ENCODE measurements at regions not wholly inside any gene's neighbourhood (a gene's known extent, or its start where the extent isn't known, plus 50 kb on each side); places are given as distances from the start of the nearest gene placed in this dataset.
"Not testable (repeated sequence)": the region's sequence is repeated elsewhere in the genome, so short reads cannot be mapped to it uniquely, and the experiment has no call there.

DNA sequence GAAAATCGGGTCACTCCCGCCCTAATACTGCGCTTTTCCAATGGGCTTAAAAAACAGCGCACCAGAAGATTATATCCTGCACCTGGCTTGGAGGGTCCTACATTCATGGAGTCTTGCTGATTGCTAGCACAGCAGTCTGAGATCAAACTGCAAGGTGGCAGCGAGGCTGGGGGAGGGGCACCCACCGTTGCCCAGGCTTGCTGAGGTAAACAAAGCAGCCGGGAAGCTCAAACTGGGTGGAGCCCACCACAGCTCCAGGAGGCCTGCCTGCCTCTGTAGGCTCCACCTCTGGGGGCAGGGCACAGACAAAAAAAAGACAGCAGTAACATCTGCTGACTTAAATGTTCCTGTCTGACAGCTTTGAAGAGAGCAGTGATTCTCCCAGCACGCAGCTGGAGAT, 150.6 kb upstream of the ANKFN1 start:
- not testable (repeated sequence) for DNase-seq (ENCODE audit: low read depth, low spot score)

DNA sequence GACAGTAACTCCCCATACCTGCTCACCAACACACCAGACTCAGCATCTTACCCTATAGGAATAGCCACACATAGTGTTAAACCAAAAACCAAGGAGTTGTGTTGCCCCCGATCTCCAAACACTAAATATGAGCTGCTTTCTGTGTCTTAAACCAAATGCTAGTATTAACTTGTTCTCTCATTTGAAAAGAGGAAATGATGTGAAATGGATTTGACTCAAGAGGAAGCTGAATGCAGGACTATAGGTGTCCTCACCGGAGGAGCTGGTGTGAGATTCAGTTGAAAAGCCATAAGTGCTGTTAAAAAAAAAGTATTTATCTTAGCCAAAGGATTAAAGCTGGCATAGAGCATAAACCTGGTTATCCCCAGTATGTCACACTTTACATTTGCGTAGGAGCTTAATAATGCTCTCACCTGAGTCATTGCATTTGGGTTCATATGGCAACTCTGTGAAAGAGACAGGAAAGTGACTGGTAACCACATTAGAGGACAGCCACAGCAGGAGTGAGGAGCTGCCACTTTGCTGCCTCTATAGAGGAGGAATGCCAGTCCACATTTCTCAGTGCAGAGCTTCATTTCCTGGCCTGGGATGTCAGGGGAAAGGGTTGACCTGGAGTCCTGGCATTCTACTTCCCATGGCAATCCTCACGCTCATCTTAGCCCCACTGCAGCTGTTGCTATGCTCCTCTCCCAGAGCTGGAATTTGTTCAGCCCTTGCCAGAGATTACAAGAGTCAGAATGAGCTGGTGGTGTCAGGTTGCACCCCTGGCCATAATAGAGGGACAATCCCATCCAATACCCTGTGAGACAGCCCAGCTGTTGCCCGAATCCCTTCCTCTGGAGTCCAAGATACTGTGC, 143.3 kb upstream of the ANKFN1 start:
- DNase-seq (ENCODE audit: low read depth, low spot score): peak; percentile 28

DNA sequence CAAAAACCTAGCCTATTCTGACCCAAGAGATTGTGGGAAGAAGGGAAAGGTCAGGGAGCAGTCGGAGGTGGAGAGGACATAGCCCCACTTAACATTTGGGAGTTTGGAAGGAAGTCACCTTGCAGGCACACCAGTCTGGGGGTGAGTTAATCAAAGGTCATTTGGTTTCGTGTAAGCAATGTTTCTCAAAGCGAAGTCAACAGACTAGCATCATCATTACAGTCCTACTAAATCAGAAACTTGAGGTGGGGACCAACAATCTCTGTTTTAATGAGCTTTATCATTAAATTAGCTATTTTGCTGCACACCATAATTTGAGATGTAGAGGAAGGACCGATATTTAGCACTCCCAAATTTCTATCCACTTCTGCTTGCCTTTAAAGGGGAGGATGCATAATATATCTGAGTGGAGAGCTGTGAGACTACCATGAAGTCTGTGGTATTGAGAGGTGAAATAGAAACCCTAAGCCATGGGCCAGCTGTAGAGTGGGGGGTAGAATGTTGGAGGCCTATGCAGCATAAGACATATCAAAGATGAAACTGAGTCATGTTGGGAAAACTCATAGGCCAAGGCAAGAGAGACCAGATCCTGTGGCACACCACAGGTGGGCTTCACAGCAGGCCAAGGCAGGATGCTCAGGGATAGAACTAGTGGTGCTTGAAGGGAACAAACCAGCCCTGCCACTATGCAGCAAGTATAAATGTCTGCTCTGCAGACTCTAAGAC, 141.7 kb upstream of the ANKFN1 start:
- no peak for DNase-seq (ENCODE audit: low read depth, low spot score)

DNA sequence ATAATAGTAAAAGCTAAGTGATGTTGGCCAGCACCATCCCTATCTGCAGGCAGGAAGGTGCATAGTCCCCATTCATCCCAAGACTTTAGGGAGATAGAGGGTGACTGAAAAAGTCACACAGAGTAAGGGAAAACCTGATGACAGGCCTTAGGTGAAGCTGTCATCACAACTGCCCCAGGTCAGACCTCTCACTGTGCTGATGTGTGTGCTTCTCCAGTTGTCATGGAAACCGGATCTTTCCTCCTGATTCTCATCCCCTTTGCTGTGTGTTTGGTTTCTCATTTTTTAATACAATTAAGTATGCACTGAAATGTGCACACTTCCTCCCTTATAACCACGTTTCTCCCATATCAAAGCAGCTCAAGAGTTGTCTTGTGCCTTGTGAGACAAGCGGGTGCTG, 135.1 kb upstream of the ANKFN1 start:
- no peak for DNase-seq (ENCODE audit: low read depth, low spot score)

DNA sequence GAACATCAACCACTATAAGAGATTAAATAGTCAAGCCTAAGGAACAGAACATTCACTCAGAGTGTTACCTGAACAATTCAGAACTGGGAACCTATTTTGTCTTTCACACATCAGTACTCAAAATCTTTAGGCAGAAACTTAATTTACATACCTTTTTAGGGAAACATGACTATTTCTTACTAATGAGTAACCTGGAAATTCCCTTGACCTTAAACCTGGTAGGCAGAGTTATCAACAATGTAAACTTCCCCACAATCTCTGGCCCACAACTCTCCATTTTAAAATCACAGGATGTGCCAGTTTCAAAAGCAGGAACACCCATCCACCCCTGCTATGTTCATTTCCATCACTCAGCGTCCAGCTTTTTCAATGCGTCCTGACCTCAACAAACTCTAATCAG, 132.9 kb upstream of the ANKFN1 start:
- no peak for DNase-seq (ENCODE audit: low read depth, low spot score)

DNA sequence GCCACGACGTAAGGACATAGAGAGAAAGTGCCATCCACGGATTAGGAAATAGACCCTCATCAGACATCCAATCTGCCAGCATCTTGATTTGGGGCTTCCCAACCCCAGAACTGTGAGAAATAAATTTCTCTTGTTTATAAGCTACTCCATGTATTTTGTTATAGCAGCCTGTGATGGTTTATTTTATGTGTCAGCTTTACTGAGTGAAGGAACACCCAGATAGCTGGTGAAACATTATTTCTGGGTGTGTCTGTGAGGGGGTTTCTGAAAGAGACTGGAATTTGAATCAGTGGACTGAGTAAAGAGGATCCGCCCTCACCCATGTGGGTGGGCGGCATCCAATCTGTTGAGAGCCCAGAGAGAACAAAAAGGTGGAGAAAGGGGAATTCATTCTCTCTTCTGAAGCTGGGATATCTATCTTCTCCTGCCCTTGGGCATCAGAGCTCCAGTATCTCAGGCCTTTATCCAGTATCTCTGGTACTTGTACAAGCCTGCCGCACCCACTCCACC, 131.5 kb upstream of the ANKFN1 start:
- DNase-seq (ENCODE audit: low read depth, low spot score): no peak

DNA sequence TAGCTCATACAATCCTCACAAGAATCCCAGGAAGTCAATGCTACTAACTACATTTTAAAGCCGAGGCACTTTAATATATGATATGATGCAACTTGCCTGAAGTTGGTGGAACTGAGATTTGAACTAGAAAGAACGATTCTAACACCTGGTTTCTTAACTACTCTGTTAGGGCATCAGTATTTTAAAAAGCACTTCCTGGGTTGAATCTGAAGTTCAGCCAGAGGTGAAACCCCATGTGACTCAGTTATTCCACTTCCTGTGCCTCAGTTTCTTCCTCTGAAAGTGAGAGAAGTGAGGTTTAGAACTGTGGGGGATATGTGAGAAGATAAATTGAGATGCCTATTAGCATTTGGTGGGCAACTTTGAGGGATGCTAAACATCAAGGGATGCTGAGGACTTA, 129.4 kb upstream of the ANKFN1 start:
- no peak for DNase-seq (ENCODE audit: low read depth, low spot score)

DNA sequence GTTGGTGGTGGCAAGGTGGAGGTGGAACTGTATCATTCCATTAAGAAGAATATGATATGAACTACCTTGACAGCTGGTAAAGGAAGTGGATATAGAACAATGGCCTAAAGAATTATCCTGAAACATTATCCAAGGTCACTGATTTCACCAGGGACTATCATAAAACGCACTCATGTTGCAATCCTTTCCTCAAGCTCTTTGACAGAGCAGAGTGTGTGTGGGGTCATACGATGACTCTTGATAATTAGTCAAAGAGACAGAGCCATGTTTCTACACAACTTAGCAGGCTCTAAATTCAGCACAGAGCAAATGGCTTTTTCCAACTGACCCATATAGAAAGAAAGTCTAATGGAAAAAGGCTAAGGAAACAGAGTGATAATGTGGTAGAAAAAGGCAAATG, 126.4 kb upstream of the ANKFN1 start:
- no peak for DNase-seq (ENCODE audit: low read depth, low spot score)

DNA sequence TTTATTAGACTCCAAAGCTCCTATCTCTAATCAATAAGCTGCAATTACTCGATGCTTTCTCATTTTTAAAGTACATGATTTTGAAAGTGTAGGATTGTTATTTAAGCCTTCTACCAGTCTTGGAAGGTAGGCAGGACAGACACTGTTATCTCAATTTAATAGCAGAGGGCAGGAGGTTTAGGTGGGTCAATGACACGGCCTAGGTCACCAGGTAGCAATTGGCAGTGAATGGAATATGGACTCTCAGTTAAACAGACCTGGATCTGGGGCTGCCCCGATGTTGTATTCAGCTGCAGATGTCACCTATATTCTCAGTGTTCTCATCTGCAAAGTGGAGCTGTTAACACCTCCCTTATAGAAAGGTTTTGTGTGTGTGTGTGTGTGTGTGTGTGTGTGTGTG, 124.4 kb upstream of the ANKFN1 start:
- no peak for DNase-seq (ENCODE audit: low read depth, low spot score)

DNA sequence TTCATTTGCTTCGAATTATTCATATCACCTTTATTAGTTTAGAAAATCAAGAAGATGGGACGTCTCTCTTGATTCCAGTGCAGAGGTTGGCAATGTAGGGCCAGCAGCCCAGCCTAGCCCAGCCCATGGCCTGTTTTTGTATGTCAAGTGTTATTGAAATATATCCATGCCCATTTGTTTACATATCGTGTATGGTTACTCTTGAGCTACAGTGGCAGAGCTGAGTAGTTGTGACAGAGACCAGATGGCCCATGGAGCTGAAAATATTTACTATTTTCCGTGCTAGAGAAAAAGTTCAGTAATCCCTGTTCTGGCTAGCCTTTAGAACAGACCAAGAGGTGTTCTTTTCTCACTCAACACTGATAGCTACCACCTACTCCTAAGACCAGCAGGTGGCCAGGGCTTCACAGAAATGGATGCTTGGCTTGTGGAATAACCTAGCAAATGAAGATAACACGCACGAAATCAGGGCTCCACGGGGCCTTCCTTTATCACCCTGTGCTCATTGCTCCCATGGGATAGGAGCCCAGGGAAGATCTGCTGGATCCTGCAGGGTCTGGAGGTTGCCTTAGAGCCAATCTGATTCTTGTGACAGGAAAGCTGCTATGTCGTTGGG, 123.2 kb upstream of the ANKFN1 start:
- no peak for DNase-seq (ENCODE audit: low read depth, low spot score)

DNA sequence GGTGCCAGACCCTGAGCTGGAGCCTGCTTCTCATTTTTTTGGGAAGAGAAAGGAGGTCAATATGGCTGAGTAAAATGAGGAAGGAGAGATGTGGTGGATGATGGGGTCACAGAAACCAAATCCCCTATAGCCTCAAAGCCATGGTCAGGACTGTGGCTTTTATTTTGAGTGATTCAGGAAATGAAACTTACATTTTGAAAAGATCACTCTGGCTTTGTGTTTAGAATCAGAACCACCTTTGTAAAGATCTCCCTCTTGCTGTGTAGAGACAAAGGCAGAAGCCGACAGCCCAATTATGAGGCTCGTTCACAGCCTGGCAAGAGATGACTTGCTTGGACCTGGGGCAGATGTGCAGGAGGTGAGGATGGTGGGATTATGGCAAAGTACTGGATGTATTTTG, 121.6 kb upstream of the ANKFN1 start:
- DNase-seq (ENCODE audit: low read depth, low spot score): no peak

DNA sequence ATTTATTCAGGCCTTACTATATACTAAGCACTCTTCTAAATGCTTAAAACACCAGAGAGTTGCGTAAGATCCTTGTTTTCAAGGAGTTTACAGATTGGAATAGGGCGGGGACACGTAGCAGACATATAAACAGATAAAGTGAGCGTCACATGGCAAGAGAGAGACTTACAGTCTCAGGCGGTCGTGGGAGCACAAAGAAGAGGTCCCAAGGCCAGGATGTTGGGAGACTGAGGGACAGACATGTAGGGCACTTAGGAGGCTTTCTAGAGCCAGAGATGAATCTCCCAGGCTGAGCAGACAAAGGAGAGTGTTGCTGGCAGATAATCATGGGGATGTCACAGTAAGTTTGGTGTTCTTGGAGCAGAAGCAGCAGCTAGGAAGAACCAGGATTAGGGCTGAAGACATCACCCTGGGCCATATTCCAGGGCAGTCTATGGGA, 119.1 kb upstream of the ANKFN1 start:
- DNase-seq (ENCODE audit: low read depth, low spot score): no peak

DNA sequence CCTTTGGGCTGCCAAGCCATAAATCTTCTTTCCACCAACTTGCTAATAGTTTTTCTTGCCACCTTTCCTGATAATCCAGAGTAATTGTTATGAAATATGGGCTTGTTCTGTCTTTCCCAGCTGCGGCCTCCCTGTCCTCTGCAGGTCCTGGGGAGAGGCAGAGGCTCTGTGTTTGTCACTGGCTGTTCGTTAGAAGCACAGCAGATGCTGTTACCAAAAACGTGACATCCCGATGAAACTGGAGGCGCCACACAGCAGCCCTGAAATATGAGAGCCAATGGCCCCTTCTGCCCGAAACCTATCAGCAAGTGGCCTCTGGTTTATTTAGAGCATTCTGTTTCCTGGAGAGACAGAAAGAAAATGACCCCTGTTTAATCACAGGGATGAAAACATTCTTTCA, 115.1 kb upstream of the ANKFN1 start:
- no peak for DNase-seq (ENCODE audit: low read depth, low spot score)

DNA sequence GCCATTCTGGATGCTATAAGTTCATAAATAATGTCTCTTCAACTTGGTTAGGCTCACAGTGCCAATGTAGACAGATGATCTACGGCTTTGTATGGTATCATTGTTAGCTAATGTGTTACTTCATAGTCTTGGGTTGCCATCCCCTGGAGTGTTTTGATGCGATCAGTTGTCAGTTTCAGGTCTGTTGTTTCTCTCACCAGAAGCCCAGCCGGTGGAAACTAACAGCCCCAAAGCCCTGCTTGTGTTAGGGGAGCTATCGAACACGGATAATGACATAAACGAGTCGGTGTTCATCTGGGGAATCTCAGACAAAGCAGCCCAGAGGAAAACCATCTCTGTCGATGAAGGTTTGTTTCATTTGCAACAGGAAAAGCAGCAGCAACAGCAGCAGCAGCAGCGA, 107.4 kb upstream of the ANKFN1 start:
- DNase-seq (ENCODE audit: low read depth, low spot score): no peak

DNA sequence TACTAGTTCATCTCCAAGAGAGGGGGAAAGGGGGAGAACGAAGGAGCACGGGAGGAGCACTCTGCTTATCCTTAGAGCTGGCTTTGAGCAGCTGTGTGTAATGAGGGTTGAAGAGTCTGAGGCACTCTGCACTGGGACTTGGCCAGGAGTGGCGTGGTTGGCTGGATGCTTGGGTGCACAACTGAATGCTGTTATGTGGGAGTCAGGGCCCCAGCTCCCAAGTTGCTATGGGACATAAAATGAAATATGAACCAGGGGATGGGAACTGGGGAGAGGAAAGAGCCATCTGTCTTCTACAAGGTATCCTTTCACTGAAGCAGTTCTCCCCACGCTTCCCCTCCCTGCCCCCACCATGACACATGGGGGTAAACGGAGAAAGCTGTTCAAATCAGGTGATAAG, 105.9 kb upstream of the ANKFN1 start:
- DNase-seq (ENCODE audit: low read depth, low spot score): no peak

DNA sequence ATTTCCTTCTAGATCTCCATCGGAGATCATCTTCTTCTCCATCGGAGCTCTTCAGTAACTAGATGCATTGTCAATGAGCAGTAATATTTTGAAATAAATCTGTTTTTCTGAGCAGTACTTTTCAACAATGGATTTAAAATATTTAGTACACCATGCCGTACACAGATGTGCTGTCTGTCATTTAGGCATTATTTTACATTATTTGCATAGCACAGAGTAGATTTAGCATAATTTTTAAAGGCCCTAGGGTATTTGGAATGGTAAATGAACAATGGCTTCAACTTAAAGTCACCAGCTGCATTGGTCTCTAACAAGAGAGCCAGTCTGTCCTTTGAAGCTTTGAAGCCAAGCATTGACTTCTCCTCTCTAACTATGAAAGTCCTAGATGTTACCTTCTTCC, 95.4 kb upstream of the ANKFN1 start:
- DNase-seq (ENCODE audit: low read depth, low spot score): no peak

DNA sequence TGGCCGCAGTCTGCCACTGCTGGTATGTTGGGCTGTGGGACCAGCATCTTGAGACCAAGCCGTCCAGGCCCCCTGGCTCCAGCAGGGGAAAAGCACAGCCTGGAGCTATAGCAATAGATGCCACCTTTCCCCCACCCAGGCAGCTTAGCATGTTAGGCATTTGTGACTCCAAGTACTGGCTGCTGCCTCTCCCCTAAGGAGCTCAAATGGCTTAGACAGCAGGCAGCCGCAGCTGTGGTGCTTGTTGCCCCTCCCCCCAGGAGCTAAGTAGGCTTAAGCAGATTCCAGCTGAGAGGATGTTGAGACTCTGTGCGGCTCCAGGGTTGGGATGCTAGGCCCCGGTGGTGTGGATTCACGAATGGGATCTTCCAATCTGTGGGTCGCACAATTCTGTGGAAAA, 88.8 kb upstream of the ANKFN1 start:
- DNase-seq (ENCODE audit: low read depth, low spot score): peak; percentile 33

DNA sequence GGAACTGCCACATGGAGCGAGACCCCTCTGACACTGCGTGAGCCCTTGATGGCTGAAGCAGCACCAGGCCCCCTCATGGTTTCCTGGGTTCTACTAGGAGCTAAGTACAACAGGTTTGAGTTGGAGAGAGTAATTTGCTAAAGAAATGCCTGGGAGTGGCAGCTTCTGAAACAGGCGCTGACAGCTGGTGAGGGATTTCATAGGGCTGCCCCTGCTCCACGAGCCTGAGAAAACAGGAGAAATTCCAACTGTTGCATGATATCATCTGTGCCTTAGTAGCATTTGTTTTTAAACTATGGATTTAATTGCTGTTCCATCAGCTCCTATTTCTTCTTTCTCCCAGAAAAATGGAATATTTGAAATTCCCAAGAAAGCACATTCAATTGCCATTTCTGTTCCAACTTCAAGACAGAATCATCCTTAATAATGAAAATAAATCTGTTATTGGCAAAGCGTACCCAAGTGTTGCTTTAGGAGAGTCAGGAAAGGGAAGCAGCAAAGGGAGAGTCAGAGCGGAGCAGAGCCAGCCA, 78.8 kb upstream of the ANKFN1 start:
- no peak for DNase-seq (ENCODE audit: low read depth, low spot score)

DNA sequence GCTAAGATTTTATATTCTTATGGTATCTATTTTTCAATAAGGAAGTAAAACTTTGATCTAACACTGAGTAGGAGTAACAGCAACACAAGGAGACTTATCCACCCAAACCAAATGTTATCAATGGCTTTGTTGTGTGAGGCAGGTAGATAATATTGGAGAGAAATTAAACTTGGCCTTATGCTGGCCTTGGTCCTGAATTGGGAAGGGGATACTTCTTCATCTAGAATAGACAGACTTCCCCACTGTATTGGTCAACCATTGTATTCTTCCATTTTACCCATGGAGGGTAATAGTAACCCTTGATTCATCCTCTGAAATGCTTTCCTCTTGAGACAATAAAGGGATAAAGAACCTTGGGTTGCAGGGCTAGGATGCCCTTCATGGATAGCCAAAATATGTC, 76.3 kb upstream of the ANKFN1 start:
- DNase-seq (ENCODE audit: low read depth, low spot score): no peak

DNA sequence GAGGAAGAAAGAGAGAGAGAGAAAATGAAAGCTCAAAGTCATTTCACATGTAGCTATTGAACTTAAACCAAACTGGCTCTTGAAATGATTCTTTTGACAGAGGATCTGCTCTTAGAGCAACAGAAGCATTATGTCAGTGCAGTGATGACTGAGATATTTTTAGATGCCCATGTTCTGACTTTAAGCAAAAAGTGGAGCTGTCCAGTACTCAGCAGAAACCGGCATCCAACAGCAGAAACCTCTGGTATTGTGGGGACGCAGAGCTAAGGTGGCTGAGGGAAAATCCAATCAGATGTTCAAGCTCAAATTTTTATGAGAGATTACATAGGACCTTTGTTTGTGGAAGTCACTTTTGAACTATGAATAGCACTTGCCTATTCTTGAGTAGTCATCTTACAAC, 69.8 kb upstream of the ANKFN1 start:
- no peak for DNase-seq (ENCODE audit: low read depth, low spot score)

DNA sequence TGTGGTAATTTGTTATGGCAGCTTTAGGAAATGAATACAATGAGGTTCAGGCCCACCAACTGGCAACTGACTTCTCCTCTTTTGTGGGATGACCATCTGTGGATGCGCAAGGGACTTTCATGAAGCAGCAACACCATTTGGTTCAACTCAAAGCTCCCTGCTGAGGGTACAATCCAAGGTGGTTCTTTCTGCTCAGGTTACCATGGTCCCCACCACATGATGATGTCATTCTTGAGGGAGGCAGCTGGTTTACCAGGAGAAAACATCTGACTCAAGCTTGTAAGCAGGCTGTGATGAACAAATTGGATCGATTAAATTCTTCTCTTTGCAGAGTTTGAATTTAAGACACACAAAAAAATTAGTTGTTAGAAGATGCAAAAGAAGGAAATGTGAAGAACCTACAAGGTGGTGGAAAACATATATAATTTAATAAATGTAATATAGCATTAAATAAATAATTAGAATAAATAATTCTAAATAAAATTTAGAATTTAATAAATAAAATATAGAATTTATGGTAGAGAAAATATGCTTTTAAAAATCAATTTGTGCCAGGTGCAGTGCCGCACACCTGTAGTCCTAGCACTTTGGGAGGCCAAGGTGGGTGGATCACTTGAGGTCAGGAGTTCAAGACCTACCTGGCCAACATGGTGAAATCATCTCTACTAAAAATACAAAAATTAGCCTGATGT, 67.6 kb upstream of the ANKFN1 start:
- no peak for DNase-seq (ENCODE audit: low read depth, low spot score)

DNA sequence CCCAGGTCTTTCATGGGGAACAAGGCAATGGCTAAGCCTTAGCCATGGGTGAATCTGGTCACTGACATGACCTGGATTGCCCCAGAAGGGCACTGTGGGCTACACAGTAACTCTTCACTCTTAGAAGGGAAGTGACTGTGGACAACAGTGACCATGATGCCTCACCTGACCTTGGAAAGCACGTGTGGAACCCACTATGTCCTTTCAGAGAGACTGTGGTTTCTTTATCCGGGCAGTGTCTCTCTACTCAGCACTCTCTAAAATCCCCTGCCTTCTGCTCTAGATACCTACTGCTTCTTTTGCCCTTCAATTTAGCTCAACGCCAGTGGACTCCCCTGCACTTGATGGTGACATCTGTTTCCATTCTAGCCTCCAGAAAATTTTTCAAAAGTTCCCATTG, 66.1 kb upstream of the ANKFN1 start:
- DNase-seq (ENCODE audit: low read depth, low spot score): no peak

Data from ELF-1 (cell line).